ENCODE measurements at regions not wholly inside any gene's neighbourhood (a gene's known extent, or its start where the extent isn't known, plus 50 kb on each side); places are given as distances from the start of the nearest gene placed in this dataset.
A peak's percentile ranks its signal among the peaks of the same experiment; 100 is the strongest.
"Not testable (repeated sequence)": the region's sequence is repeated elsewhere in the genome, so short reads cannot be mapped to it uniquely, and the experiment has no call there.

DNA sequence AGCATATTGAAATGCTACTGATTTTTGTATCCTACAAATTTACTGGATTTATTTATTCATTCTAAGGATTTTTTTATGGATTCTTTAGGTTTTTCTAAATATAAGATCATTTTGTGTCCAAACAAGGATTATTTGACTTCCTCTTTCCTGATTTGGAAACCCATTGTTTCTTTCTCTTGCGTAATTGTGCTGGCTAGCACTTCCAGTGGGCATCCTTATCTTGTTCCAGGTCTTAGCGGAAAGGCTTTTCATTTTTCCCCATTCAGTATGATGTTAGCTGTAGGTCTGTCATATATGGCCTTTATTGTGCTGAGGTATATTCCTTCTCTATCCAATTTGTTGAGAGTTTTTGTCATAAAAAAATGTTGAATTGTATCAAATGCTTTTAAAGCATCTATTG lies 57.2 kb upstream of the RHOJ start:
- Mint-ChIP-seq H3K27ac (ENCODE audit: unreplicated experiment) (no peak overlapping the region), H3K9me3 (ENCODE audit: unreplicated experiment) (peaks cover 6% of the 10 kb centered on the region), H3K4me1 (ENCODE audit: unreplicated experiment) (no peaks in the 10 kb centered on the region), H3K4me3 (ENCODE audit: unreplicated experiment) (no peak overlapping the region), H3K36me3 (ENCODE audit: low read depth, unreplicated experiment) (no peaks in the 10 kb centered on the region), H3K27me3 (ENCODE audit: unreplicated experiment) (no peaks in the 10 kb centered on the region)
- no peak for DNase-seq (ENCODE audit: low spot score)
- TF ChIP-seq, protein P1, sequence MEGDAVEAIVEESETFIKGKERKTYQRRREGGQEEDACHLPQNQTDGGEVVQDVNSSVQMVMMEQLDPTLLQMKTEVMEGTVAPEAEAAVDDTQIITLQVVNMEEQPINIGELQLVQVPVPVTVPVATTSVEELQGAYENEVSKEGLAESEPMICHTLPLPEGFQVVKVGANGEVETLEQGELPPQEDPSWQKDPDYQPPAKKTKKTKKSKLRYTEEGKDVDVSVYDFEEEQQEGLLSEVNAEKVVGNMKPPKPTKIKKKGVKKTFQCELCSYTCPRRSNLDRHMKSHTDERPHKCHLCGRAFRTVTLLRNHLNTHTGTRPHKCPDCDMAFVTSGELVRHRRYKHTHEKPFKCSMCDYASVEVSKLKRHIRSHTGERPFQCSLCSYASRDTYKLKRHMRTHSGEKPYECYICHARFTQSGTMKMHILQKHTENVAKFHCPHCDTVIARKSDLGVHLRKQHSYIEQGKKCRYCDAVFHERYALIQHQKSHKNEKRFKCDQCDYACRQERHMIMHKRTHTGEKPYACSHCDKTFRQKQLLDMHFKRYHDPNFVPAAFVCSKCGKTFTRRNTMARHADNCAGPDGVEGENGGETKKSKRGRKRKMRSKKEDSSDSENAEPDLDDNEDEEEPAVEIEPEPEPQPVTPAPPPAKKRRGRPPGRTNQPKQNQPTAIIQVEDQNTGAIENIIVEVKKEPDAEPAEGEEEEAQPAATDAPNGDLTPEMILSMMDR (IDR thresholded peaks at IDR 0.05; ENCODE audit: unreplicated experiment): no peak

DNA sequence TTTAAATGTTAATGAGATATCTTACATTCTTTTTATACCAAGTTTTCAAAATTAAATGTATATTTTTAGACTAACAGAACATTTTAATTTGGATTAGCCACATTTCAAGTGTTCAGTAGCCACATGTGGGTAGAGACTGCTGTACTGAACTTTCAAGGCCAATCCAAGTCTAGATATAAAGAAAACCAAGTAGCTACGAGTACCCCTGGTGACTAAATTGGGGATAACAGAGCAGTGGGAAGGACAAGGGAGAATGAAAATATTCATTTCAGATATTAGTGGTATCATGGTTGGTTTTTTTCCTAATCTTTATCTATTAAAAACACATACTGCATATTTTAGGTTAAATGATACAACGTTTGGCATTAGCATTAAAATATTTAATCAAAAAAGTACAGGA lies 69.4 kb upstream of the RHOJ start:
- Mint-ChIP-seq H3K9me3 (ENCODE audit: unreplicated experiment) (no peaks in the 10 kb centered on the region), H3K4me3 (ENCODE audit: unreplicated experiment) (no peak overlapping the region), H3K4me1 (ENCODE audit: unreplicated experiment) (no peaks in the 10 kb centered on the region), H3K27me3 (ENCODE audit: unreplicated experiment) (no peaks in the 10 kb centered on the region), H3K36me3 (ENCODE audit: low read depth, unreplicated experiment) (no peaks in the 10 kb centered on the region), H3K27ac (ENCODE audit: unreplicated experiment) (no peak overlapping the region)
- TF ChIP-seq, protein P1 (IDR thresholded peaks at IDR 0.05; ENCODE audit: unreplicated experiment): peak; percentile 46
- DNase-seq (ENCODE audit: low spot score): no peak

DNA sequence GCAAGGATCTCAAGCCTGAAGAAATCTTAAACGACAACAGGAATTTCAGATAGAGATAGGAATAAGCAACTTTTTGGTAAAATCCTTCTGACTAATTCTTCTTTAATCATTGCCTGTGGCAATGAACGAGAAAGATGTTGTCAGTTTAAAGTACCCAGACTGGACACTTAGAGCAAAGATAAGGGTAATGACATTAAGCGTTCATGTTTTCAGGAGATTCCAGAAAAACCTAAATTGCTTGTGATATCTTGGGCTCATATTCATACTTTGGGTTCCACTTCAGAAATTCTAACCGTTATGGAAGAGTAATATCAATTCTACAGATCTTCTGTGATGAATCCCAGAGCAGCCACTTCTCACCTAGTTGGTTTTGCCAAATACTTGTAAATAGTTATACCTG lies 73.7 kb upstream of the RHOJ start:
- H3K4me3 Mint-ChIP-seq (ENCODE audit: unreplicated experiment): no peak overlapping the region
- TF ChIP-seq, protein P1 (IDR thresholded peaks at IDR 0.05; ENCODE audit: unreplicated experiment): no peak
- DNase-seq (ENCODE audit: low spot score): no peak
- no peaks in the 10 kb centered on the region for H3K9me3 Mint-ChIP-seq (ENCODE audit: unreplicated experiment)
- H3K36me3 Mint-ChIP-seq (ENCODE audit: low read depth, unreplicated experiment): no peaks in the 10 kb centered on the region
- no peaks in the 10 kb centered on the region for H3K4me1 Mint-ChIP-seq (ENCODE audit: unreplicated experiment)
- no peaks in the 10 kb centered on the region for H3K27me3 Mint-ChIP-seq (ENCODE audit: unreplicated experiment)
- no peak overlapping the region for H3K27ac Mint-ChIP-seq (ENCODE audit: unreplicated experiment)

DNA sequence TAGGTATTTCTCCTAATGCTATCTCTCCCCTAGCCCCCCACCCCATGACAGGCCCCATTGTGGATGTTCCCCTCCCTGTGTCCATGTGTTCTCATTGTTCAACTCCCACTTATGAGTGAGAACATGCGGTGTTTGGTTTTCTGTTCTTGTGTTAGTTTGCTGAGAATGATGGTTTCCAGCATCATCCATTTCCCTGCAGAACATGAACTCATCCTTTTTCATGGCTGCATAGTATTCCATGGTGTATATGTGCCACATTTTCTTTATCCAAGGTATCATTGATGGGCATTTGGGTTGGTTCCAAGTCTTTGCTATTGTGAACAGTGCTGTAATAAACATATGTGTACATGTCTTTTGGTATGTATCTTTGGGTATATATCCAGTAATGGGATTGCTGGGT lies 61.2 kb upstream of the KCNH5 start:
- not testable (repeated sequence) for H3K4me3 Mint-ChIP-seq (ENCODE audit: unreplicated experiment); H3K4me1 Mint-ChIP-seq (ENCODE audit: unreplicated experiment); DNase-seq (ENCODE audit: low spot score); H3K27ac Mint-ChIP-seq (ENCODE audit: unreplicated experiment); H3K9me3 Mint-ChIP-seq (ENCODE audit: unreplicated experiment); H3K36me3 Mint-ChIP-seq (ENCODE audit: low read depth, unreplicated experiment); H3K27me3 Mint-ChIP-seq (ENCODE audit: unreplicated experiment)

DNA sequence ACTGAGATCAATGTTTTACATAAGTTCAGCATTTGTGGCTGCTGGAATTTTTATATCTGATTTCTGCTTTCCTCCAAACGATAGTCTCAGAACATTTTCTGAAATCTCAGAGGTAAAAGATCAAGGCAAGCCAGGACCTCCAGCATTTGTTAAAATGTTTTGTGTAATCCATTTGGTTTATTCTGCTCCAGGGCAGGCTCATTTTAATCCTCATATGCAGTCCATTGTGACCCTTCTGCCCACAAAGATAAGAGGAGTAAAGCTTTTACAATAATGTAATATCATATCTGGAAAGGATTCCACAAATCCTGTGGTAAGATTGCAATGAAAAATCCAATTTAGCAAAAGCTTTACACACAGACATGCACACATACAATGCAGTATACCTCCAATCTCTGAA lies 55.3 kb upstream of the KCNH5 start:
- TF ChIP-seq, protein P1 (IDR thresholded peaks at IDR 0.05; ENCODE audit: unreplicated experiment): no peak
- H3K27me3 Mint-ChIP-seq (ENCODE audit: unreplicated experiment): peaks cover 2% of the 10 kb centered on the region
- H3K4me3 Mint-ChIP-seq (ENCODE audit: unreplicated experiment): no peak overlapping the region
- H3K27ac Mint-ChIP-seq (ENCODE audit: unreplicated experiment): no peak overlapping the region
- H3K9me3 Mint-ChIP-seq (ENCODE audit: unreplicated experiment): no peaks in the 10 kb centered on the region
- no peaks in the 10 kb centered on the region for H3K36me3 Mint-ChIP-seq (ENCODE audit: low read depth, unreplicated experiment)
- H3K4me1 Mint-ChIP-seq (ENCODE audit: unreplicated experiment): no peaks in the 10 kb centered on the region
- no peak for DNase-seq (ENCODE audit: low spot score)

DNA sequence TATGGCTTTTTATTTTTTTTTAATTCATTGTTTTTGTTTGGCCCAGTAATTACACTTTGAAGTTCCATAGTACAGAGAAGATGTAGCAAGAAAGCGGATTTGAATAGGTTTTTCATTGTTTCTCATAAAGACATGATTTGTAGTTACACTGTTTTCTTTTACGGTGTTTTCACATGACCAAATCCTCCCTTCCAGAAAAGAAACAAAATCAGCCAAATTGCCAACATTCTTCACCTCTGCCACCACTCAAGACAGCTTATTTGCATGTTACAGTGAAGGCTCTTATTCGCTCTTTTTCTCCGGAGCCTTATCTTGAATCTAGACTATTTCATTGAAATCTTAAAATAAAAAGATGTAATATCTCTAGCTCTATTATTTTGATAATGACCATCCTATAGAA lies 50.9 kb upstream of the KCNH5 start:
- Mint-ChIP-seq H3K36me3 (ENCODE audit: low read depth, unreplicated experiment) (no peaks in the 10 kb centered on the region), H3K27me3 (ENCODE audit: unreplicated experiment) (no peaks in the 10 kb centered on the region), H3K27ac (ENCODE audit: unreplicated experiment) (no peak overlapping the region), H3K4me1 (ENCODE audit: unreplicated experiment) (no peaks in the 10 kb centered on the region), H3K9me3 (ENCODE audit: unreplicated experiment) (no peaks in the 10 kb centered on the region), H3K4me3 (ENCODE audit: unreplicated experiment) (no peak overlapping the region)
- TF ChIP-seq, protein P1 (IDR thresholded peaks at IDR 0.05; ENCODE audit: unreplicated experiment): no peak
- no peak for DNase-seq (ENCODE audit: low spot score)
